ENCODE measurements at regions not wholly inside any gene's neighbourhood (a gene's known extent, or its start where the extent isn't known, plus 50 kb on each side); places are given as distances from the start of the nearest gene placed in this dataset.

- DNase-seq (ENCODE audit: low read depth, low spot score) (no peak), FAIRE-seq (no peak)
- no peak for TF ChIP-seq CTCF (optimal IDR thresholded peaks at IDR 0.05 in 1 of 3, IDR thresholded peaks at IDR 0.05 in 1 of 3, conservative IDR thresholded peaks at IDR 0.05 in 1 of 3; ENCODE audit: extremely low read depth in 1 of 3, insufficient read depth in 2 of 3, low read length in 3 of 3)
- no peaks in the 10 kb centered on the region for H3K36me3 ChIP-seq (ENCODE audit: control insufficient read depth in 2 of 2, extremely low read depth in 1 of 2, insufficient read depth in 2 of 2, low read length in 2 of 2)
- H3K27ac ChIP-seq (ENCODE audit: control insufficient read depth, insufficient read depth, low read length), result no peak overlapping the region
- H3K4me3 ChIP-seq (ENCODE audit: control insufficient read depth in 2 of 3, extremely low read depth in 1 of 3, insufficient read depth in 2 of 3, low read depth in 1 of 3, low read length in 3 of 3), result no peak overlapping the region
- dilution Hi-C loops (cut with MboI; ENCODE audit: extremely low pct_ligation_motif_present, low sequenced_read_pairs), result no loop called here
- H3K9me3 ChIP-seq (ENCODE audit: control insufficient read depth, low read depth, low read length), result no peaks in the 10 kb centered on the region
- no peaks in the 10 kb centered on the region for H3K9me1 ChIP-seq (ENCODE audit: control insufficient read depth, extremely low read depth, insufficient read depth, low read length)
- H3K4me1 ChIP-seq (ENCODE audit: control insufficient read depth, extremely low read depth, insufficient read depth, low read length), result peaks cover 5% of the 10 kb centered on the region
- H4K20me1 ChIP-seq (ENCODE audit: control insufficient read depth, extremely low read depth, insufficient read depth, low read length), result no peaks in the 10 kb centered on the region
- H3K27me3 ChIP-seq (ENCODE audit: control insufficient read depth, extremely low read depth, insufficient read depth, low read length), result no peaks in the 10 kb centered on the region
- no peak overlapping the region for H2AFZ ChIP-seq (ENCODE audit: control insufficient read depth, low read length)
- H3K9ac ChIP-seq (ENCODE audit: control insufficient read depth, extremely low read depth, insufficient read depth, low read length), result no peak overlapping the region
- H3K79me2 ChIP-seq (ENCODE audit: control insufficient read depth, insufficient read depth, low read length), result no peaks in the 10 kb centered on the region
- H3K4me2 ChIP-seq (ENCODE audit: control insufficient read depth, extremely low read depth, insufficient read depth, low read depth, low read length), result no peak overlapping the region
Observed at GRCh38 chr15:95656595-95656994, 673.9 kb upstream of the NR2F2 start.

DNA sequence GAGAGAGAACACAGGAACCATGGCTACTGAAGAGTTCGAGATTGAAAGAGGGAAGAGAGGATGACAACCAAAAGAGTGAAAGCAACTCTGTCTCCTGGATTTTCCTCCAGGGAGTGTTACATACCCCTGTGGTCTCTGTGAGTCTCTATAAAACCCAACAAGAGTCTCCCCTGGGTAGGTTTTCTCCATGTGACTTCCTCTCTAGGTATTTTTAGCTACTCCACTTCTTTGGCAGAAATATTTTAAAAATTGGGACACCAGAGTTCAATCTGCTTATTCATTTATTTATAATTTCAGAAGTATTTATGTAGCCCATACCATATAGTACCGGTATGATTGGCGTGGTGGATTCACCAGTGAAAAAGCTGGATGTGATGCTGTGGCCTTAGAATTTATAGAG, 671.7 kb upstream of the NR2F2 start:
- no peaks in the 10 kb centered on the region for H3K9me1 ChIP-seq (ENCODE audit: control insufficient read depth, extremely low read depth, insufficient read depth, low read length)
- H3K4me1 ChIP-seq (ENCODE audit: control insufficient read depth, extremely low read depth, insufficient read depth, low read length), result no peaks in the 10 kb centered on the region
- H3K79me2 ChIP-seq (ENCODE audit: control insufficient read depth, insufficient read depth, low read length), result no peaks in the 10 kb centered on the region
- no peak overlapping the region for H3K27ac ChIP-seq (ENCODE audit: control insufficient read depth, insufficient read depth, low read length)
- H4K20me1 ChIP-seq (ENCODE audit: control insufficient read depth, extremely low read depth, insufficient read depth, low read length), result no peaks in the 10 kb centered on the region
- no peak overlapping the region for H3K4me2 ChIP-seq (ENCODE audit: control insufficient read depth, extremely low read depth, insufficient read depth, low read depth, low read length)
- no peak overlapping the region for H3K9ac ChIP-seq (ENCODE audit: control insufficient read depth, extremely low read depth, insufficient read depth, low read length)
- FAIRE-seq (no peak), DNase-seq (ENCODE audit: low read depth, low spot score) (no peak)
- no peak overlapping the region for H2AFZ ChIP-seq (ENCODE audit: control insufficient read depth, low read length)
- H3K4me3 ChIP-seq (ENCODE audit: control insufficient read depth in 2 of 3, extremely low read depth in 1 of 3, insufficient read depth in 2 of 3, low read depth in 1 of 3, low read length in 3 of 3), result no peak overlapping the region
- no peak for TF ChIP-seq EZH2 (IDR thresholded peaks at IDR 0.05; ENCODE audit: low read length)
- no peaks in the 10 kb centered on the region for H3K27me3 ChIP-seq (ENCODE audit: control insufficient read depth, extremely low read depth, insufficient read depth, low read length)
- no peaks in the 10 kb centered on the region for H3K9me3 ChIP-seq (ENCODE audit: control insufficient read depth, low read depth, low read length)
- dilution Hi-C loops (cut with MboI; ENCODE audit: extremely low pct_ligation_motif_present, low sequenced_read_pairs), result no loop called here
- no peaks in the 10 kb centered on the region for H3K36me3 ChIP-seq (ENCODE audit: control insufficient read depth in 2 of 2, extremely low read depth in 1 of 2, insufficient read depth in 2 of 2, low read length in 2 of 2)

GRCh38 chr15:95659656-95660055, 670.8 kb upstream of the NR2F2 start:
- Histone ChIP-seq H3K9ac (ENCODE audit: control insufficient read depth, extremely low read depth, insufficient read depth, low read length) (no peak overlapping the region), H2AFZ (ENCODE audit: control insufficient read depth, low read length) (no peak overlapping the region), H3K36me3 (ENCODE audit: control insufficient read depth in 2 of 2, extremely low read depth in 1 of 2, insufficient read depth in 2 of 2, low read length in 2 of 2) (no peaks in the 10 kb centered on the region), H3K4me2 (ENCODE audit: control insufficient read depth, extremely low read depth, insufficient read depth, low read depth, low read length) (no peak overlapping the region), H3K9me3 (ENCODE audit: control insufficient read depth, low read depth, low read length) (no peaks in the 10 kb centered on the region), H4K20me1 (ENCODE audit: control insufficient read depth, extremely low read depth, insufficient read depth, low read length) (no peaks in the 10 kb centered on the region), H3K4me1 (ENCODE audit: control insufficient read depth, extremely low read depth, insufficient read depth, low read length) (no peaks in the 10 kb centered on the region), H3K27me3 (ENCODE audit: control insufficient read depth, extremely low read depth, insufficient read depth, low read length) (no peaks in the 10 kb centered on the region), H3K79me2 (ENCODE audit: control insufficient read depth, insufficient read depth, low read length) (no peaks in the 10 kb centered on the region), H3K9me1 (ENCODE audit: control insufficient read depth, extremely low read depth, insufficient read depth, low read length) (no peaks in the 10 kb centered on the region), H3K4me3 (ENCODE audit: control insufficient read depth in 2 of 3, extremely low read depth in 1 of 3, insufficient read depth in 2 of 3, low read depth in 1 of 3, low read length in 3 of 3) (no peak overlapping the region), H3K27ac (ENCODE audit: control insufficient read depth, insufficient read depth, low read length) (no peak overlapping the region)
- FAIRE-seq (no peak), DNase-seq (ENCODE audit: low read depth, low spot score) (no peak)
- no peak for TF ChIP-seq CTCF (optimal IDR thresholded peaks at IDR 0.05 in 1 of 3, IDR thresholded peaks at IDR 0.05 in 1 of 3, conservative IDR thresholded peaks at IDR 0.05 in 1 of 3; ENCODE audit: extremely low read depth in 1 of 3, insufficient read depth in 2 of 3, low read length in 3 of 3)
- TF ChIP-seq EZH2 (IDR thresholded peaks at IDR 0.05; ENCODE audit: low read length), result no peak
- dilution Hi-C loops (cut with MboI; ENCODE audit: extremely low pct_ligation_motif_present, low sequenced_read_pairs), result no loop called here

Data from keratinocyte (primary cell).